ENCODE measurements at regions not wholly inside any gene's neighbourhood (a gene's known extent, or its start where the extent isn't known, plus 50 kb on each side); places are given as distances from the start of the nearest gene placed in this dataset.

DNA sequence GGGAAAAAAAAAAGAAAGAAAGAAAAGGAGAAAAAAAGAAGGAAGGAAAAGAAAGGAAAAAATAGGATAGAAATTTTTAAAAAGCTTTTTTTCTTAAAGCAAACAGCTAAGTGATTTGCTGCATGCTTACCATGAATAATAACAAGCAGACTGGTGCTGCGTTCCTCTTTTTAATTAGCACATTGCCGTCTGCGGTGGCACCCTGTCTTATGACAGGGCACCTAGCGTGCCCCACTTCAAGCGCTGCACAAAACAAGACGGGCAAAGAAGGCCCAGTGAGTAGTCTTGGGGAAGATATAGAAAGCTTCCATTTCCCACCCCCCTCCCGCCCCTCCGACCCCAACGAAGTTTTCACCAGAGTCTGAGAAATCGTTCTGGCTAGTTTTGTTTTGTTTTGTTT, 513.9 kb downstream of the ZNF608 start:
- H3K27ac ChIP-seq, result no peak overlapping the region
- H3K36me3 ChIP-seq (ENCODE audit: insufficient read depth), result no peaks in the 10 kb centered on the region
- TF ChIP-seq, protein P1, sequence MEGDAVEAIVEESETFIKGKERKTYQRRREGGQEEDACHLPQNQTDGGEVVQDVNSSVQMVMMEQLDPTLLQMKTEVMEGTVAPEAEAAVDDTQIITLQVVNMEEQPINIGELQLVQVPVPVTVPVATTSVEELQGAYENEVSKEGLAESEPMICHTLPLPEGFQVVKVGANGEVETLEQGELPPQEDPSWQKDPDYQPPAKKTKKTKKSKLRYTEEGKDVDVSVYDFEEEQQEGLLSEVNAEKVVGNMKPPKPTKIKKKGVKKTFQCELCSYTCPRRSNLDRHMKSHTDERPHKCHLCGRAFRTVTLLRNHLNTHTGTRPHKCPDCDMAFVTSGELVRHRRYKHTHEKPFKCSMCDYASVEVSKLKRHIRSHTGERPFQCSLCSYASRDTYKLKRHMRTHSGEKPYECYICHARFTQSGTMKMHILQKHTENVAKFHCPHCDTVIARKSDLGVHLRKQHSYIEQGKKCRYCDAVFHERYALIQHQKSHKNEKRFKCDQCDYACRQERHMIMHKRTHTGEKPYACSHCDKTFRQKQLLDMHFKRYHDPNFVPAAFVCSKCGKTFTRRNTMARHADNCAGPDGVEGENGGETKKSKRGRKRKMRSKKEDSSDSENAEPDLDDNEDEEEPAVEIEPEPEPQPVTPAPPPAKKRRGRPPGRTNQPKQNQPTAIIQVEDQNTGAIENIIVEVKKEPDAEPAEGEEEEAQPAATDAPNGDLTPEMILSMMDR (conservative IDR thresholded peaks at IDR 0.05; ENCODE audit: low read depth, low read length), result no peak
- no peak overlapping the region for H3K4me3 ChIP-seq (IDR thresholded peaks at IDR 0.05; ENCODE audit: insufficient read depth, low read depth, low read length)
- no peak overlapping the region for H3K9ac ChIP-seq
- no peak overlapping the region for H2AFZ ChIP-seq (ENCODE audit: low read depth)
- H3K27me3 ChIP-seq (ENCODE audit: insufficient read depth, low read depth), result no peaks in the 10 kb centered on the region
- no peaks in the 10 kb centered on the region for H3K4me1 ChIP-seq (ENCODE audit: low read depth, poor library complexity, severe bottlenecking)
- no peaks in the 10 kb centered on the region for H4K20me1 ChIP-seq (ENCODE audit: insufficient read depth)
- H3K4me2 ChIP-seq, result no peak overlapping the region
- no peaks in the 10 kb centered on the region for H3K79me2 ChIP-seq (ENCODE audit: insufficient read depth, low read depth)

DNA sequence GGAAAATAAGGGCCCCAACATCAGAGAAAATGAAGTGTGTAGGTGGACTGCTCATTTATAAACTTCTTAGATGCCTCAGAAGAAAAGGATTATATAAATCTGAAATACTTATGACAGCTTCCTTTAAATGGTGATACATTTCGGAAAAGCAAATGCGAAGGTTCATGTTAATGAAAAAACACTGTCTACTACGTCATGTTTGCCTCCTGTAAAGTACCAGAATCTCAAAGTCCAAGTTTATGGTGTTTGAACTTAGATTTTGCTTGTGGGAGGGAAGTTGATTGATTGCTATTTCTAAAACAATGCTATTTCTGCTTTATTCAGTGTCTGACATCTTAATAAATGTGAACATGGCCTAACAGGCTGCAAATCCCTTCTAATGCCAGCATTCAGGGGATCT, 514.6 kb downstream of the ZNF608 start:
- TF ChIP-seq, protein P1 (conservative IDR thresholded peaks at IDR 0.05; ENCODE audit: low read depth, low read length), result no peak
- no peaks in the 10 kb centered on the region for H3K4me1 ChIP-seq (ENCODE audit: low read depth, poor library complexity, severe bottlenecking)
- H2AFZ ChIP-seq (ENCODE audit: low read depth), result no peak overlapping the region

DNA sequence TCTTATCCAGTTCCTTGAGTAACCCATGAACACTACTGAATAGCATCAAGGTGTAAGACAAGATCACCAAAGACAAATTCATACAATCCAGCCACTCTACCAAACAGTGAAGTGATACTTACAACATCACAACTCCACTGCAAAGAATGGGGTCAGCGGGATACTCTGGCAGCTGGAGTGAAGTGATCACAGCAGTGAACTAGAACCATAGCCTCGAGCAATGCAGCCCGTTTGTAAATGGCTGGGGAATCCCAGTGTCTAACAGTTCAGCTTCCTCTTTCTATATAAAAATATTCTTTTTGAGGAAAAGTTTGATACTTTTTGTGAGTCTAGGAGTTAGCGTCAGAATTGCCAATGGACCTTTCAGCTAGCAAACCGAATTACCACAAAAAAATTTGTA, 515.2 kb downstream of the ZNF608 start:
- TF ChIP-seq, protein P1 (conservative IDR thresholded peaks at IDR 0.05; ENCODE audit: low read depth, low read length), result no peak

More for the DNA sequence above, 514.6 kb downstream of the ZNF608 start:
- Histone ChIP-seq H3K27ac (no peak overlapping the region), H3K4me2 (no peak overlapping the region), H3K27me3 (ENCODE audit: insufficient read depth, low read depth) (no peaks in the 10 kb centered on the region), H3K9ac (no peak overlapping the region), H3K36me3 (ENCODE audit: insufficient read depth) (no peaks in the 10 kb centered on the region), H3K79me2 (ENCODE audit: insufficient read depth, low read depth) (no peaks in the 10 kb centered on the region), H3K4me3 (IDR thresholded peaks at IDR 0.05; ENCODE audit: insufficient read depth, low read depth, low read length) (no peak overlapping the region), H4K20me1 (ENCODE audit: insufficient read depth) (no peaks in the 10 kb centered on the region)

DNA sequence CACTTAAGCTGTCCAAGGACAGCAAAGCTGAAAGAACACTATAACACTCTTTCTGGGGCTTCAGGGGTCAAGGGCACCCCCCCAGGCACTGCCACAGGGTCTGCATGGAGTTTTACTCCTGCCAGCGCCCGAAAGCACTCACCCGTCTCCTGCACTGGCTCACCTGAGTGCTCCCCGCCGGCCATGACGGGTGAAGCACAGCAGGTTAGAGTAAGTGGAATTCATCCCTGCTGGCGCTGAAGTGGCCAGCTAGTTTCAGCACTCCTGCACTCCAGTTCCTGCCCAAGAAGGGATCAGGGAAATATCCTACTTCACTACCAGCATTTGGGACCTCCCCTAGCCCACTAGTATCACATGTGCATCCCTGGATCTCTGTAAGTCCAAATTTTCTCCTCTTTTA, 516.0 kb downstream of the ZNF608 start:
- no peaks in the 10 kb centered on the region for H3K27me3 ChIP-seq (ENCODE audit: insufficient read depth, low read depth)
- H3K79me2 ChIP-seq (ENCODE audit: insufficient read depth, low read depth), result no peaks in the 10 kb centered on the region
- TF ChIP-seq, protein P1 (conservative IDR thresholded peaks at IDR 0.05; ENCODE audit: low read depth, low read length), result no peak
- H3K4me2 ChIP-seq, result no peak overlapping the region
- no peak overlapping the region for H3K9ac ChIP-seq
- no peaks in the 10 kb centered on the region for H3K4me1 ChIP-seq (ENCODE audit: low read depth, poor library complexity, severe bottlenecking)
- no peaks in the 10 kb centered on the region for H3K36me3 ChIP-seq (ENCODE audit: insufficient read depth)
- H3K27ac ChIP-seq, result no peak overlapping the region
- H3K4me3 ChIP-seq (IDR thresholded peaks at IDR 0.05; ENCODE audit: insufficient read depth, low read depth, low read length), result no peak overlapping the region
- no peak overlapping the region for H2AFZ ChIP-seq (ENCODE audit: low read depth)
- H4K20me1 ChIP-seq (ENCODE audit: insufficient read depth), result no peaks in the 10 kb centered on the region

More for the DNA sequence above, 515.2 kb downstream of the ZNF608 start:
- H3K27ac ChIP-seq, result no peak overlapping the region
- H3K4me2 ChIP-seq, result no peak overlapping the region
- H3K4me1 ChIP-seq (ENCODE audit: low read depth, poor library complexity, severe bottlenecking), result no peaks in the 10 kb centered on the region
- H3K27me3 ChIP-seq (ENCODE audit: insufficient read depth, low read depth), result no peaks in the 10 kb centered on the region
- H3K36me3 ChIP-seq (ENCODE audit: insufficient read depth), result no peaks in the 10 kb centered on the region
- H4K20me1 ChIP-seq (ENCODE audit: insufficient read depth), result no peaks in the 10 kb centered on the region
- no peak overlapping the region for H2AFZ ChIP-seq (ENCODE audit: low read depth)
- no peaks in the 10 kb centered on the region for H3K79me2 ChIP-seq (ENCODE audit: insufficient read depth, low read depth)
- H3K9ac ChIP-seq, result no peak overlapping the region
- no peak overlapping the region for H3K4me3 ChIP-seq (IDR thresholded peaks at IDR 0.05; ENCODE audit: insufficient read depth, low read depth, low read length)
